GM12878 (cell line): ENCODE measurements at regions not wholly inside any gene's neighbourhood (a gene's known extent, or its start where the extent isn't known, plus 50 kb on each side); places are given as distances from the start of the nearest gene placed in this dataset.

Experiments used
- BHLHE40 ChIP-seq, 2 experiments: fragments of 450-650 bp in 1 of 2; IDR thresholded peaks; 2 replicates each; pipeline ENCODE4 v1.6.1; 2011 to 2017; ENCODE audit warnings: low read depth in 2 of 2, borderline replicate concordance in 1 of 2, improper control_type of control experiment in 1 of 2, low read length in 1 of 2, mild to moderate bottlenecking in 1 of 2
- CEBPB ChIP-seq, 2 experiments: fragments of 150-350 bp in 1 of 2; IDR thresholded peaks; 2 replicates each; pipeline ENCODE4 v1.6.1; 2012 to 2014; ENCODE audit warnings: low read depth in 2 of 2, low read length in 2 of 2, borderline replicate concordance in 1 of 2, inconsistent platforms in 1 of 2
- EP300 ChIP-seq, 2 experiments: fragments of 150-350 bp in 1 of 2; IDR thresholded peaks; 2 replicates each; pipeline ENCODE4 v1.6.1; 2011 to 2012; ENCODE audit warnings: low read depth in 2 of 2, low read length in 2 of 2, borderline replicate concordance in 1 of 2, improper control_type of control experiment in 1 of 2, inconsistent platforms in 1 of 2; ENCODE audit not compliant: control insufficient read depth in 1 of 2
- NRF1 ChIP-seq: conservative IDR thresholded peaks from 2 replicates; pipeline ENCODE4 v1.6.1; 2011; ENCODE audit warnings: mild to moderate bottlenecking, low read depth, low read length, improper control_type of control experiment
- POLR2A ChIP-seq: IDR thresholded peaks from 2 replicates; pipeline ENCODE4 v1.6.1; 2011; ENCODE audit warnings: low read depth, mild to moderate bottlenecking, low read length
- SREBF1 ChIP-seq: IDR thresholded peaks from 2 replicates; pipeline ENCODE4 v1.6.1; 2012; ENCODE audit warnings: mild to moderate bottlenecking, low read length
- STAT1 ChIP-seq: fragments of 450-650 bp; conservative IDR thresholded peaks from 2 replicates; pipeline ENCODE4 v1.6.1; 2014; ENCODE audit warnings: antibody characterized with exemption, mild to moderate bottlenecking
- TAF1 ChIP-seq: IDR thresholded peaks from 2 replicates; pipeline ENCODE4 v1.6.1; 2011; ENCODE audit warnings: mild to moderate bottlenecking, low read depth, low read length, borderline replicate concordance
- TCF12 ChIP-seq: IDR thresholded peaks from 2 replicates; pipeline ENCODE4 v1.6.1; 2011; ENCODE audit warnings: low read depth, mild to moderate bottlenecking, low read length
- TCF7 ChIP-seq: IDR thresholded peaks from 2 replicates; pipeline ENCODE4 v1.6.1; 2014; ENCODE audit warnings: antibody characterized with exemption, borderline replicate concordance
- TF ChIP-seq, protein P1 (sequence below): IDR thresholded peaks from 2 replicates; pipeline ENCODE4 v1.6.1; 2012; ENCODE audit warnings: mild to moderate bottlenecking, low read depth, low read length
- TF ChIP-seq, protein P2 (sequence below), 3 experiments: IDR thresholded peaks in 2 of 3; conservative IDR thresholded peaks in 1 of 3; 2 replicates each; pipeline ENCODE4 v1.5.1; 2011; ENCODE audit warnings: low read depth in 3 of 3, low read length in 3 of 3, mild to moderate bottlenecking in 3 of 3, control low read depth in 2 of 3, moderate library complexity in 2 of 3, inconsistent platforms in 1 of 3, mixed read lengths in 1 of 3; ENCODE audit not compliant: control insufficient read depth in 2 of 3, insufficient read depth in 1 of 3; ENCODE audit errors: extremely low read depth in 1 of 3
- TF ChIP-seq, protein P3 (sequence below): fragments of 450-650 bp; formaldehyde crosslinking; IDR thresholded peaks from 2 replicates; pipeline ENCODE4 v1.5.0; 2022; ENCODE audit warnings: mild to moderate bottlenecking, missing genetic modification characterization

- TF ChIP-seq SREBF1 (no peak), BHLHE40 (IDR thresholded peaks at IDR 0.05; ENCODE audit: borderline replicate concordance in 1 of 2, low read depth in 2 of 2, low read length in 1 of 2) (no peak), TAF1 (no peak), TCF7 (no peak), TCF12 (no peak), CEBPB (IDR thresholded peaks at IDR 0.05; ENCODE audit: borderline replicate concordance in 1 of 2, low read depth in 2 of 2, low read length in 2 of 2) (no peak), EP300 (IDR thresholded peaks at IDR 0.05; ENCODE audit: borderline replicate concordance in 1 of 2, control insufficient read depth in 1 of 2, low read depth in 2 of 2, low read length in 2 of 2) (no peak), NRF1 (no peak), STAT1 (no peak), POLR2A (no peak)
- TF ChIP-seq, protein P1, sequence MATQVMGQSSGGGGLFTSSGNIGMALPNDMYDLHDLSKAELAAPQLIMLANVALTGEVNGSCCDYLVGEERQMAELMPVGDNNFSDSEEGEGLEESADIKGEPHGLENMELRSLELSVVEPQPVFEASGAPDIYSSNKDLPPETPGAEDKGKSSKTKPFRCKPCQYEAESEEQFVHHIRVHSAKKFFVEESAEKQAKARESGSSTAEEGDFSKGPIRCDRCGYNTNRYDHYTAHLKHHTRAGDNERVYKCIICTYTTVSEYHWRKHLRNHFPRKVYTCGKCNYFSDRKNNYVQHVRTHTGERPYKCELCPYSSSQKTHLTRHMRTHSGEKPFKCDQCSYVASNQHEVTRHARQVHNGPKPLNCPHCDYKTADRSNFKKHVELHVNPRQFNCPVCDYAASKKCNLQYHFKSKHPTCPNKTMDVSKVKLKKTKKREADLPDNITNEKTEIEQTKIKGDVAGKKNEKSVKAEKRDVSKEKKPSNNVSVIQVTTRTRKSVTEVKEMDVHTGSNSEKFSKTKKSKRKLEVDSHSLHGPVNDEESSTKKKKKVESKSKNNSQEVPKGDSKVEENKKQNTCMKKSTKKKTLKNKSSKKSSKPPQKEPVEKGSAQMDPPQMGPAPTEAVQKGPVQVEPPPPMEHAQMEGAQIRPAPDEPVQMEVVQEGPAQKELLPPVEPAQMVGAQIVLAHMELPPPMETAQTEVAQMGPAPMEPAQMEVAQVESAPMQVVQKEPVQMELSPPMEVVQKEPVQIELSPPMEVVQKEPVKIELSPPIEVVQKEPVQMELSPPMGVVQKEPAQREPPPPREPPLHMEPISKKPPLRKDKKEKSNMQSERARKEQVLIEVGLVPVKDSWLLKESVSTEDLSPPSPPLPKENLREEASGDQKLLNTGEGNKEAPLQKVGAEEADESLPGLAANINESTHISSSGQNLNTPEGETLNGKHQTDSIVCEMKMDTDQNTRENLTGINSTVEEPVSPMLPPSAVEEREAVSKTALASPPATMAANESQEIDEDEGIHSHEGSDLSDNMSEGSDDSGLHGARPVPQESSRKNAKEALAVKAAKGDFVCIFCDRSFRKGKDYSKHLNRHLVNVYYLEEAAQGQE: no peak
- TF ChIP-seq, protein P2, sequence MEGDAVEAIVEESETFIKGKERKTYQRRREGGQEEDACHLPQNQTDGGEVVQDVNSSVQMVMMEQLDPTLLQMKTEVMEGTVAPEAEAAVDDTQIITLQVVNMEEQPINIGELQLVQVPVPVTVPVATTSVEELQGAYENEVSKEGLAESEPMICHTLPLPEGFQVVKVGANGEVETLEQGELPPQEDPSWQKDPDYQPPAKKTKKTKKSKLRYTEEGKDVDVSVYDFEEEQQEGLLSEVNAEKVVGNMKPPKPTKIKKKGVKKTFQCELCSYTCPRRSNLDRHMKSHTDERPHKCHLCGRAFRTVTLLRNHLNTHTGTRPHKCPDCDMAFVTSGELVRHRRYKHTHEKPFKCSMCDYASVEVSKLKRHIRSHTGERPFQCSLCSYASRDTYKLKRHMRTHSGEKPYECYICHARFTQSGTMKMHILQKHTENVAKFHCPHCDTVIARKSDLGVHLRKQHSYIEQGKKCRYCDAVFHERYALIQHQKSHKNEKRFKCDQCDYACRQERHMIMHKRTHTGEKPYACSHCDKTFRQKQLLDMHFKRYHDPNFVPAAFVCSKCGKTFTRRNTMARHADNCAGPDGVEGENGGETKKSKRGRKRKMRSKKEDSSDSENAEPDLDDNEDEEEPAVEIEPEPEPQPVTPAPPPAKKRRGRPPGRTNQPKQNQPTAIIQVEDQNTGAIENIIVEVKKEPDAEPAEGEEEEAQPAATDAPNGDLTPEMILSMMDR (IDR thresholded peaks at IDR 0.05 in 2 of 3, conservative IDR thresholded peaks at IDR 0.05 in 1 of 3; ENCODE audit: control insufficient read depth in 2 of 3, extremely low read depth in 1 of 3, insufficient read depth in 1 of 3, low read depth in 3 of 3, low read length in 3 of 3): no peak
- TF ChIP-seq, protein P3, sequence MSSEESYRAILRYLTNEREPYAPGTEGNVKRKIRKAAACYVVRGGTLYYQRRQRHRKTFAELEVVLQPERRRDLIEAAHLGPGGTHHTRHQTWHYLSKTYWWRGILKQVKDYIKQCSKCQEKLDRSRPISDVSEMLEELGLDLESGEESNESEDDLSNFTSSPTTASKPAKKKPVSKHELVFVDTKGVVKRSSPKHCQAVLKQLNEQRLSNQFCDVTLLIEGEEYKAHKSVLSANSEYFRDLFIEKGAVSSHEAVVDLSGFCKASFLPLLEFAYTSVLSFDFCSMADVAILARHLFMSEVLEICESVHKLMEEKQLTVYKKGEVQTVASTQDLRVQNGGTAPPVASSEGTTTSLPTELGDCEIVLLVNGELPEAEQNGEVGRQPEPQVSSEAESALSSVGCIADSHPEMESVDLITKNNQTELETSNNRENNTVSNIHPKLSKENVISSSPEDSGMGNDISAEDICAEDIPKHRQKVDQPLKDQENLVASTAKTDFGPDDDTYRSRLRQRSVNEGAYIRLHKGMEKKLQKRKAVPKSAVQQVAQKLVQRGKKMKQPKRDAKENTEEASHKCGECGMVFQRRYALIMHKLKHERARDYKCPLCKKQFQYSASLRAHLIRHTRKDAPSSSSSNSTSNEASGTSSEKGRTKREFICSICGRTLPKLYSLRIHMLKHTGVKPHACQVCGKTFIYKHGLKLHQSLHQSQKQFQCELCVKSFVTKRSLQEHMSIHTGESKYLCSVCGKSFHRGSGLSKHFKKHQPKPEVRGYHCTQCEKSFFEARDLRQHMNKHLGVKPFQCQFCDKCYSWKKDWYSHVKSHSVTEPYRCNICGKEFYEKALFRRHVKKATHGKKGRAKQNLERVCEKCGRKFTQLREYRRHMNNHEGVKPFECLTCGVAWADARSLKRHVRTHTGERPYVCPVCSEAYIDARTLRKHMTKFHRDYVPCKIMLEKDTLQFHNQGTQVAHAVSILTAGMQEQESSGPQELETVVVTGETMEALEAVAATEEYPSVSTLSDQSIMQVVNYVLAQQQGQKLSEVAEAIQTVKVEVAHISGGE (CRISPR knock-in tag): no peak
Measured at GRCh38 chr2:188202777-188203176, 88.9 kb upstream of the GULP1 start.
